ENCODE measurements at regions not wholly inside any gene's neighbourhood (a gene's known extent, or its start where the extent isn't known, plus 50 kb on each side); places are given as distances from the start of the nearest gene placed in this dataset.

DNA sequence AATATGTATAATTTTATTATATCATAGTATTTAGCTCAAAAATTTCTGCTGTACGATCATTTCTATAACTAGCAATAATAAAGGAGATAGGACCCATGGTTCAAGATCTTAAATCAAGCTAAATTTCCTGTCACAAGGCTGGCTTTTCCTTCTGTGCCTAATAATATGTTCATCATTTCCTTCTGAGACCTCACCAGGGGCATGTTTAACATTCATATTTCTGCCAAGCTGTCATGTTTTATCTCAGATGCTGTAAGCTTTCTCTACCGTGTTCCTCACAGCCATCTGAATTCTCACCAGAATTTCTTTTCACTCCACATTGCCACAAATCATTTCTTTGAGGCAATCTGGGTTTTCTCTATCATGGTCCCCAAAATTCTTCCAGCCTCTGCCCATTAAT is 482.3 kb upstream of the SGCG start:
- H2BK12ac ChIP-seq (ENCODE audit: insufficient read length, low read depth, low read length) = no peak overlapping the region
- Mint-ChIP-seq H3K4me3 (no peak overlapping the region), H3K9me3 (peaks cover 8 to 12% of the 10 kb centered on the region in 2 experiments), H3K36me3 (ENCODE audit: insufficient read depth in 1 of 3, low read depth in 3 of 3) (peaks cover 3 to 5% (median 3%) of the 10 kb centered on the region in 3 experiments; a peak in 4 of 7 replicates), H3K27ac (no peak overlapping the region), H3K4me1 (no peaks in the 10 kb centered on the region), H3K27me3 (ENCODE audit: low read depth) (no peaks in the 10 kb centered on the region)
- no peak overlapping the region for H4K5ac ChIP-seq (ENCODE audit: insufficient read length, low read depth, low read length)
- H3K79me1 ChIP-seq (ENCODE audit: insufficient read depth, low read depth, low read length, poor library complexity, severe bottlenecking) = no peaks in the 10 kb centered on the region
- no peak overlapping the region for H2BK120ac ChIP-seq (ENCODE audit: low read depth, low read length, poor library complexity, severe bottlenecking)
- H4K20me1 ChIP-seq (ENCODE audit: control insufficient read depth, insufficient read depth, insufficient read length) = no peaks in the 10 kb centered on the region
- no peak for DNase-seq
- H2BK15ac ChIP-seq (ENCODE audit: low read depth, low read length) = no peak overlapping the region
- no peak overlapping the region for H3K27ac ChIP-seq (ENCODE audit: insufficient read length, low read depth, low read length)
- H4K91ac ChIP-seq (ENCODE audit: insufficient read length, low read depth, low read length) = no peak overlapping the region
- no peak overlapping the region for H3K23ac ChIP-seq (ENCODE audit: insufficient read length, low read depth, low read length)
- no peaks in the 10 kb centered on the region for H3K9me3 ChIP-seq (ENCODE audit: control insufficient read depth, low read depth, low read length)
- H3K9ac ChIP-seq (ENCODE audit: extremely low read depth, insufficient read length, low read length) = no peak overlapping the region
- H3K4me1 ChIP-seq (ENCODE audit: insufficient read depth, low read length) = no peaks in the 10 kb centered on the region
- no peak overlapping the region for H2BK20ac ChIP-seq (ENCODE audit: low read depth, low read length, poor library complexity, severe bottlenecking)
- H2BK5ac ChIP-seq (ENCODE audit: insufficient read length, low read length) = no peak overlapping the region
- no peaks in the 10 kb centered on the region for H3K27me3 ChIP-seq (ENCODE audit: insufficient read depth, low read length)
- no peak overlapping the region for H3K14ac ChIP-seq (ENCODE audit: insufficient read depth, low read length)
- H3K56ac ChIP-seq (ENCODE audit: insufficient read length, low read depth, low read length) = no peak overlapping the region
- H3K79me2 ChIP-seq (ENCODE audit: insufficient read depth, low read length) = no peaks in the 10 kb centered on the region
- no peaks in the 10 kb centered on the region for H3K23me2 ChIP-seq (ENCODE audit: insufficient read length, low read depth, low read length, poor library complexity, severe bottlenecking)
- TF ChIP-seq, protein P1, sequence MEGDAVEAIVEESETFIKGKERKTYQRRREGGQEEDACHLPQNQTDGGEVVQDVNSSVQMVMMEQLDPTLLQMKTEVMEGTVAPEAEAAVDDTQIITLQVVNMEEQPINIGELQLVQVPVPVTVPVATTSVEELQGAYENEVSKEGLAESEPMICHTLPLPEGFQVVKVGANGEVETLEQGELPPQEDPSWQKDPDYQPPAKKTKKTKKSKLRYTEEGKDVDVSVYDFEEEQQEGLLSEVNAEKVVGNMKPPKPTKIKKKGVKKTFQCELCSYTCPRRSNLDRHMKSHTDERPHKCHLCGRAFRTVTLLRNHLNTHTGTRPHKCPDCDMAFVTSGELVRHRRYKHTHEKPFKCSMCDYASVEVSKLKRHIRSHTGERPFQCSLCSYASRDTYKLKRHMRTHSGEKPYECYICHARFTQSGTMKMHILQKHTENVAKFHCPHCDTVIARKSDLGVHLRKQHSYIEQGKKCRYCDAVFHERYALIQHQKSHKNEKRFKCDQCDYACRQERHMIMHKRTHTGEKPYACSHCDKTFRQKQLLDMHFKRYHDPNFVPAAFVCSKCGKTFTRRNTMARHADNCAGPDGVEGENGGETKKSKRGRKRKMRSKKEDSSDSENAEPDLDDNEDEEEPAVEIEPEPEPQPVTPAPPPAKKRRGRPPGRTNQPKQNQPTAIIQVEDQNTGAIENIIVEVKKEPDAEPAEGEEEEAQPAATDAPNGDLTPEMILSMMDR (conservative IDR thresholded peaks at IDR 0.05) = no peak
- no peak overlapping the region for H4K8ac ChIP-seq (replicated peaks; ENCODE audit: insufficient read length, low read depth, low read length)
- H2AK5ac ChIP-seq (ENCODE audit: insufficient read length, low read length) = no peak overlapping the region
- H3K4me2 ChIP-seq (ENCODE audit: insufficient read depth, insufficient read length, low read length) = no peak overlapping the region
- H3T11ph ChIP-seq (ENCODE audit: low read length) = no peak overlapping the region
- H3K18ac ChIP-seq (ENCODE audit: insufficient read length, low read depth, low read length) = no peak overlapping the region
- H3K4ac ChIP-seq (ENCODE audit: low read depth, low read length) = no peak overlapping the region
- WGBS (ENCODE audit: extremely low coverage, insufficient read length, low lambda C conversion rate) = no CpG with 5 or more reads among the region's 2 CpGs
- H2AFZ ChIP-seq (ENCODE audit: low read length) = no peak overlapping the region
